Thoracic aorta (tissue), 2 donors: ENCODE measurements at regions not wholly inside any gene's neighbourhood (a gene's known extent, or its start where the extent isn't known, plus 50 kb on each side); places are given as distances from the start of the nearest gene placed in this dataset.

Experiments
- ATAC-seq: fragments of 150-250 bp; one replicate; pipeline ENCODE4 v1.8.0; 2017; ENCODE audit warnings: low read depth; ENCODE audit not compliant: insufficient number of reproducible peaks, low FRiP score
- DNase-seq: peaks from one replicate; pipeline ENCODE4 v3.0.0-alpha.2; 2020; ENCODE audit warnings: low spot score
- H3K27ac ChIP-seq, 2 donors: fragments of 200-600 bp; sonication (generic); 1 replicate in 1 of 2; 2 replicates in 1 of 2; pipeline ENCODE4 v1.5.1; 2016; ENCODE audit warnings: mild to moderate bottlenecking in 2 of 2, moderate library complexity in 2 of 2
- H3K27me3 ChIP-seq: fragments of 200-600 bp; sonication (generic); replicated peaks from 2 replicates; pipeline ENCODE4 v1.6.0; 2016; ENCODE audit warnings: mild to moderate bottlenecking; ENCODE audit not compliant: insufficient read depth
- H3K36me3 ChIP-seq: fragments of 200-600 bp; sonication (generic); one replicate; pipeline ENCODE4 v1.5.1; 2016
- H3K4me1 ChIP-seq, 2 donors: fragments of 200-600 bp; sonication (generic); 1 replicate in 1 of 2; 2 replicates in 1 of 2; pipeline versions ENCODE4 v1.5.1 to v1.6.0; 2016; ENCODE audit warnings: low read depth in 2 of 2, mild to moderate bottlenecking in 1 of 2; ENCODE audit not compliant: control insufficient read depth in 1 of 2
- H3K4me3 ChIP-seq: fragments of 200-600 bp; sonication (generic); 2 replicates; pipeline ENCODE4 v1.5.1; 2016; ENCODE audit warnings: mild to moderate bottlenecking
- H3K9me3 ChIP-seq: fragments of 200-600 bp; sonication (generic); 2 replicates; pipeline ENCODE4 v1.5.1; 2016
- CTCF ChIP-seq: fragments of 200-600 bp; sonication (generic); IDR thresholded peaks from one replicate; pipeline ENCODE4 v1.5.1; 2019; ENCODE audit warnings: antibody characterized with exemption

GRCh38 chr10:6312636-6313035, 109.9 kb downstream of the PFKFB3 start:
- Histone ChIP-seq H3K27me3 (no peaks in the 10 kb centered on the region), H3K27ac (peak overlapping the region; percentile 55 to 69), H3K4me1 (peaks cover 9 to 42% of the 10 kb centered on the region in 2 donors), H3K4me3 (no peak overlapping the region), H3K36me3 (no peaks in the 10 kb centered on the region), H3K9me3 (no peaks in the 10 kb centered on the region)
- no peak for ATAC-seq
- TF ChIP-seq CTCF: no peak
- no peak for DNase-seq

GRCh38 chr10:6313111-6313895, 110.6 kb downstream of the PFKFB3 start:
- no peak for TF ChIP-seq CTCF
- Histone ChIP-seq H3K36me3 (no peaks in the 10 kb centered on the region), H3K9me3 (no peaks in the 10 kb centered on the region), H3K4me1 (peaks cover 9 to 42% of the 10 kb centered on the region in 2 donors), H3K4me3 (no peak overlapping the region), H3K27me3 (no peaks in the 10 kb centered on the region), H3K27ac (peak overlapping the region in 1 of 2 donors; percentile 69)
- no peak for DNase-seq
- no peak for ATAC-seq

- H3K27me3 ChIP-seq: no peaks in the 10 kb centered on the region
- no peak for TF ChIP-seq CTCF
- peak overlapping the region; percentile 25 to 47 for H3K27ac ChIP-seq
- ATAC-seq (no peak), DNase-seq (no peak)
- H3K36me3 ChIP-seq: no peaks in the 10 kb centered on the region
- H3K4me3 ChIP-seq: no peak overlapping the region
- no peaks in the 10 kb centered on the region for H3K9me3 ChIP-seq
- H3K4me1 ChIP-seq: peaks cover 9 to 40% of the 10 kb centered on the region in 2 donors
Observed at GRCh38 chr10:6314620-6315205, 112.0 kb downstream of the PFKFB3 start.

- no peak overlapping the region for H3K4me3 ChIP-seq
- ATAC-seq: no peak
- no peak for DNase-seq
- no peaks in the 10 kb centered on the region for H3K36me3 ChIP-seq
- H3K27ac ChIP-seq: no peak overlapping the region
- no peak for TF ChIP-seq CTCF
- no peaks in the 10 kb centered on the region for H3K27me3 ChIP-seq
- H3K4me1 ChIP-seq: peaks cover 0 to 40% of the 10 kb centered on the region in 2 donors
- H3K9me3 ChIP-seq: no peaks in the 10 kb centered on the region
Observed at GRCh38 chr10:6319119-6319518, 116.4 kb downstream of the PFKFB3 start.

GRCh38 chr10:6320320-6321010, 117.7 kb downstream of the PFKFB3 start:
- H3K9me3 ChIP-seq: no peaks in the 10 kb centered on the region
- no peak for TF ChIP-seq CTCF
- no peaks in the 10 kb centered on the region for H3K27me3 ChIP-seq
- ATAC-seq (no peak), DNase-seq (no peak)
- H3K36me3 ChIP-seq: no peaks in the 10 kb centered on the region
- H3K27ac ChIP-seq: peak overlapping the region; percentile 1 to 10
- H3K4me1 ChIP-seq: peaks cover 0 to 35% of the 10 kb centered on the region in 2 donors
- H3K4me3 ChIP-seq: no peak overlapping the region
